TTC549 (cell line): ENCODE measurements at regions not wholly inside any gene's neighbourhood (a gene's known extent, or its start where the extent isn't known, plus 50 kb on each side); places are given as distances from the start of the nearest gene placed in this dataset.
"Not testable (repeated sequence)": the region's sequence is repeated elsewhere in the genome, so short reads cannot be mapped to it uniquely, and the experiment has no call there.

ENCODE experiments used
- FAIRE-seq: peaks from 2 replicates; lab custom pipeline; 2012; peaks lifted over from hg19 to GRCh38; lab: Jason Lieb, UNC

DNA sequence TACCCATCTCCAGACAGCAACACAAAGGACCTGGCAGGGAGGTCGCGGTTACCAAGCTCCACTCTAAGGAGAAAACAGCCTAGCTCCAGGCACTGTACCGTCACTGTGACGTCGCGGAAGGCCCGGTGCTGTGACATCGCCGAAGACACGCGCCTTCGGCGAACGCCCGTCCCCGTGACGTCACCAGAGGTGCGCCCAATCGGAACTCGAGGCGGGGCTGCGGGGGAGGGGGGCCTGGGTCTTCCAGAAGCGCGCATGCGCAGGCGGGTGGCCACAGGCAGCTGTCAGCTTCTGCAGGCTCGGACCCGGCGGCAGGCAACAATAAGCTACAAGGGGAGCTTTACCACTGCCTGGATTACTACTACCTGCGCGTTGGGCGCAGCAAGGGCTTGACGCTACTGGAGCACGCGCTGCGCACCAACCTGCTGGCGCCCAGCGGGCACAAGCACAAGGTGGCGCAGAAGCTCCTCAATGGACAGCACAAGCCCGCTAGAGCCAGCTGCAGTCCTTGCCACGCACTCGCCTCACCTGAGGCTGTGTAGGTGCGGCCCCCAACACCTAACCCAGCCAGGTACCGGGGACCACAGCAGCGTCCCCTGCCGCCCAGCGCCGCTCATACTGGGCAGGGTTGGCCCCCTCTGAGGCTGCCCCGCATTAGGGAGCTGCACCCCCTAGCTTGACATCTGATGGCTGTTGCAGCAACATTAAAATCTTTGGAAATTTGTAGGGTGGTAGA is 208.4 kb downstream of the TPST1 start:
- FAIRE-seq, result no peak

DNA sequence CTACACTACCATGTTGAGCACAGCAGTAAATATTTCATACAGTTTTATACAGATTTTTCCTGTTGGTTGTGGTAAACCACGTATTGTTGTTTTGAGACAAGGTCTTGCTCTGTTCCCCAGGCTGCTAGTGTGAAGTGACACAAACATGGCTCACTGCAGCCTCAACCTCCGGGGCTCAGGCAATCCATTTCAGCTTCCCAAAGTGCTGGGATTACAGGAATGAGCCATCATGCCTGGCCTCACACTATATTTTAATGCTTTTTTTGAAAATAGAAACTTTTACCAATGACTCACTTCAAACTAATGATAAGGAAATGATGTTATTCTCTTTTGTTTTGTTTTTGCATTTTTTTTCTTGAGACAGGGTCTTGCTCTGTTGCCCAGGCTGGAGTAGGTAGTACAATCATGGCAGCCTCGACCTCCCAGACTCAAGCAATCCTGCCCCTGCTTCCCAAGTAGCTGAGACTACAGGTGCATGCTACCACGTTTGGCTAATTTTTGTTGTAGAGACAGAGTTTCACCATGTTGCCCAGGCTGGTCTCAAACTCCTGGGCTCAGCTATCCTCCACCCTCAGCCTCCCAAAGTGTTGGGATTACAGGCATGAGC is 210.6 kb downstream of the TPST1 start:
- FAIRE-seq, result no peak

DNA sequence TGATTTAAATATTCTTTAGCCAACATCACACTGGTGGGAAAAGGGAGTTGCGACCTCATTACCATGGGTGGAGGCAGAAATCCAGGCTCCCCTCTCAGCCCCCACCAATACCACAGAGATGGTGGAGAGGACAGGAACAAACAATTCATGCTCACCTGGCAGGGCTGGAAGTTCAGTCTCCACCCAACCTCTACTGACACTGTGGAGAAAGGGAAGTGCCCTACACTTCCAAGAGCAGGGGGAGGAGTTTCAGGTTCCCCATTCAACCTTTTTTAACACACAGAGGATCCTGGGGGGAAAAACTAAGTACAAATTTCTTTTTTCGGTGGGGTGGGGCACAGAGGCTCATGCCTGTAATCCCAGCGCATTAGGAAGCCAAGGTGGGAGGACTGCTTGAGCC is 210.1 kb upstream of the KCTD7 start:
- FAIRE-seq, result no peak

DNA sequence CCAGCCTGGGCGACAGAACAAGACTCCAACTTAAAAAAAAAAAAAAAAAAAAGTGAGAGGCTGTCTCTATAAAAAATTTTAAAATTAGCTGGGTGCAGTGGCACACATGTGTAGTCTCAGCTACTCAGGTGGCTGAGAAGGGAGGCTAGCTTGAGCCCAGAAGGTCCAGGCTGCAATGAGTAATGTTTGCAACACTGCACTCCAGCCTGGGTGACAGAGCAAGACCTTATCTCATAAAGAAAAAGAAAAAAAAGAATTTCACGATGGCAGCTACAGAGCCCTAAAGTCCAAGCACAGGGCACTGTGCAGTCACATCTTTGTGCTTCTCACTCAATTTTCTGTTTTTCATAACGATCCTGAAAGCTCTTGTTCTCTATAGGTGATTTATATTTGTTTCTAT is 209.5 kb upstream of the KCTD7 start:
- FAIRE-seq, result no peak

DNA sequence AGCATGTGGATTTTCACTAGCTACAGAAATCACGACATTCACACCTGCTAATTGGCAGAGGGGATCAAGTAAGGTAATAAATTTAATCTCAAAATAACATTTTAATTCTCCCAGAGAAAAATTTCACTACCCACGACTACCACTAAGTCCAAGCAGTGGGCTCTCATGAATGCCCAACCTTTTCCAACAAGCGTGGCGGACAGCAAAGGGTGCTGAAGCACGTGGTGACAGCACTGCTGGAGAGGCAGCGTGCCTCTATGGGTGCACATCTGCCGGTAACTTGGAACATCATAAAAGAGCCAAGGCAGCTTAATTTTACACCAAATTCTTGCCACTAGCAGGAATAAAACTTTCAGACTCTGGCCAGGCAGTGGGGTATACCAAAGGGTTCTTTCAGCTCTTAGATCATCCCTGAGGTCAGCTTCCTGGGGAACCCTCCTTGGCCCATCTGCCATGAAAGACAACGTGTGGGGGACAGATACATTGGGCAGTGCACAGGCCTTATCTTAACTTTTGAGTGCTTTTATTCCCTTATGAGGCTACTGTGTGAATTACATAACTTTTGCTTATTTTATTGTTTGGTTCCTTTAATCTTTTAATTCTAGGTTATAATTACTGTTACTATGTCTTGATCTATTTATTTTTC is 206.7 kb upstream of the KCTD7 start:
- FAIRE-seq, result no peak

DNA sequence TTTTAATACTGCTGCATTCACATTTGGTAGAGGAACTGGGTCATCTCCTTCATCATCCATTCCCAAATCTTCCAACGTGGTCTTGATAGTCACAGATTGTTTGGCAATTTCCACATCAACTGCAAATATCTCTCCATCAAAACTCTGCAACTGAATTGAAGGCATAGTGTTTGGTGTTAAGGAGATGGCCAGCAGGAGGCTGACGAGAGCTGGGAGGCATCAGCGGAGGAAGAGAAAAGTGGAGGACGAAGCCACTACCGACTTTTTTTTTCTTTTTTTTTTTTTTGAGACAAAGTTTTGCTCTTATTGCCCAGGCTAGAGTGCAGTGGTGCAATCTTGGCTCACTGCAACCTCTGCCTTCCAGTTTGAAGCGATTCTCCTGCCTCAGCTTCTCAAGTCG is 205.0 kb upstream of the KCTD7 start:
- no peak for FAIRE-seq

DNA sequence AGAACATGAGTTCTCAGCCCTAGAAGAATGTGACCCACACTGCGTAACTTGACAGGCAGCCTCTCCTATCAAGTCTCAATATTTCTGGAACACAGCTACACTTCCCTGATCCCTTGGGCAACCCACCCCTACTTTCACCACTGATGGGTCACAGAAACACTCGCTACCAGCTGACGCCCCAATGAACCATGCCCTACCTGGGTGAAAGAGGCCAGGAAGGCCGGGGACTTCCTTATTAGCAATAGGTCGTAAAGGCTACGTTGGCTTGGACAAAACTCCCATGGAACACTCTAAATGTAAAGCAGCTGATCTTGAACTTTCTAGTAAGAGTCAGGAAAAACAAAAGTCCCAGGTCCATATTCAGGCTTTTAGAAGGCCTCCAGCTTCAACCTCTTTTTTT is 202.3 kb upstream of the KCTD7 start:
- no peak for FAIRE-seq

DNA sequence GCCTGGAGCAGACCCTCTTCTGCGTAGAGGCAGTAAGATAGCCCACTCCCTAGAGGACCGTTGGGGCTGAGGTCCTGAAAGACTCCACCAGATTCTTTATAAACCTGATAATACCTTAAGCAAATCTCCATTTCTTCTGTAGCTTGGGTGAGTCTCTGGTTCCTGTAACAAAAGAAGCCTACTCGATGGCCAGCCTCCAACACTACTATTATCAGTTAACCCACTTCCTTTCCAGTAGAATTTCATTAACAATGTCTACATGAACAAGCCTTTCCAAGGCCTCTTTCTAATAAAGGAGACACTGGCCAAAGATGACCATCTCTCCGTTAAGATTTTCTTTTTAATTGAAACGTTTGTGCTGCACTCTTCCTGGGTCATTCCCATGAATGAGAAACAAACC is 201.7 kb upstream of the KCTD7 start:
- no peak for FAIRE-seq

DNA sequence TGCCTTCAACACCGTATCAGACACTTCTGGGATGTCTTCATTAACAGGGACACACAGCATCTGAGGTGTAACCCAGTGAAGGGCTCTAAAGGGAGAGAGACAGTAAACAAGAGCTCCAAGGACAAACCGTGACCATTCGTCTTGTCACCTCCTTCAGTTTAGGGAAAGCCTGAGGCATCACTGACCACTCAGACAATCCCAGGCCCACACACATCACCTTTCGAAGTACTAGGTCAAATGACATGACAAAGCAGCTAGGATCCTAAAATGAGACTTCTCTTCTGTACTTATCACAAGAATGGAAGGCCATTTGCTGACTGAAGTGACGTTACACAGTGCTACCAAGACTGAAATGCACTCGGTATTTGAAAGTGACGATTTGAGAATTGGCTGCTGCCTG is 200.7 kb upstream of the KCTD7 start:
- no peak for FAIRE-seq

DNA sequence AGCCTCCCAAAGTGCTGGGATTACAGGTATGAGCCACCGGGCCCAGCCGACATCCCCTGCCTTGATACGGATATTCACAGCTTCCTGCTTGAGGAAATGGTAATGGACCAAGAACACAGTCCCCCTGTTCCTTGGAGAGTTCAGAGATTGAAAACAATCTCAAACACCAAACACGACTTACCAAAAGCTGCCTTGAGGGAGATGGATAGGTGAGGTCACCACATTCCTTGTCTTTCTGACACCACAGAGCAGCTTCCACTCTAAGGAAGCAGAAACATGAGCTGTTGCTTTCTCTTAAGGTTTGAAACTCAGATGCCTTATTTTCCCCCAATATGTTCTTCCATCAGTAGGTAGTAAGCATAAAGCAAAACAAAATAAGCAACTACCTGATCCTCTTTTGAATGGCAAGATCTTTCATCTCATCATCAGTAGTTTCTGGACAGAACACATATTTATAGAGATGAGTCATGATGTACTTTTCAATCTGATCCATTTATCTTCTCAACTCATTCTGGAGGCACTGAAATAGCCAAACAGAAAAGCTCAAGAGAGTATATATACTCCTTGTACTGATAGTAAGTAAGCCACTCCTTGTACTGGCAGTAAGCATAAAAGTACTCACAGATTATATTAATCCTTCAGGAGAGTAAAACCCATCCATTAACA is 199.1 kb upstream of the KCTD7 start:
- FAIRE-seq, result no peak

DNA sequence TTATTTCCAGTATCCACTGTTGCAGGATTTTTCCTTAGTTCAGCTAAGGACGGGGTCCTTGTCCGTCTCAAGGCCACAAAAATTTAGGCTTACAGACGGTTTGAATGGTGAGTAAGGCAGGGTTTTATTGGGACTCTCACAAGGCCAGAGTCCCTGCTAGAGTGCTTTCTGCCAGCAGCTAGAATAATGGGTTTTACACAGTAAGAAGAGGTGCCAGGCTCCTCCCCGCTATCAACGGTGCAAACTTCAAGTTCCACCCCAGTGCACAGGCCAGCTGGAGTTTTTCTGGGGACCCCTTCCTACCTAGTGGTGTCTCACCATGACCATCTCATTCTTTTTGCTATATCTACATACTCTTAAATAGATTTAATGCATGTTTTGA is 198.5 kb upstream of the KCTD7 start:
- FAIRE-seq, result no peak

DNA sequence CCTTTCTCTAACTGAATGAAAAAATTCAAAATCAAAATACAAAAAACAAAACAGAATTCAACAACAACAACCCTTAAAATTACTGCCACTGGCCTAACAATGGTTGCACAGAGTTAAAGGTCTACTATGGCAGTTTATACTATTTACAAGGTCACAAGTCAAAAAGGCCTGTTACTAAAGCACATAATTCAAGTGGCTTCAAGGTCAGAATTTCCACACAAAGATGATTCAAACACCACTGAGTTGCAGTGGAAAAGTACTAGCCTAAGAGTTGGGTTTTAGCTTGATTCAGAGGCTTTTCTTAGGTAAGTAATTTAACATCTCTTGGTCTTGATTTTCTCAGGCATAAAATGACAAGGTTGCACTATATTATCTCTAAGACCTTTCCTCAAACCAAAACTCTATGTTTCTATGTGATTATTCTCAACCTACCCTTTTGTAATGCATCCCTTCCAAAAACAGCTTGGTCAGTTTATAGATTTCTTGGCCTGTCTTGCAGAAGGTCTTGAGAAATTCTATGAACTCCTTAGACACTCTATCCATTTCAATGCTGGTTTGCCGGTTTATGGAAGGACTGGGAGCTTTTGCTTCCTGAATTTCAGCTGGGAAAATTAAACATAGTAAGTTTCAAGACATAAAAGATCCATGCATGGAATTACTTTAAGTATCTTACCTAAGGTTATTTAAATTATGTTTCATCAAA is 189.8 kb upstream of the KCTD7 start:
- not testable (repeated sequence) for FAIRE-seq

DNA sequence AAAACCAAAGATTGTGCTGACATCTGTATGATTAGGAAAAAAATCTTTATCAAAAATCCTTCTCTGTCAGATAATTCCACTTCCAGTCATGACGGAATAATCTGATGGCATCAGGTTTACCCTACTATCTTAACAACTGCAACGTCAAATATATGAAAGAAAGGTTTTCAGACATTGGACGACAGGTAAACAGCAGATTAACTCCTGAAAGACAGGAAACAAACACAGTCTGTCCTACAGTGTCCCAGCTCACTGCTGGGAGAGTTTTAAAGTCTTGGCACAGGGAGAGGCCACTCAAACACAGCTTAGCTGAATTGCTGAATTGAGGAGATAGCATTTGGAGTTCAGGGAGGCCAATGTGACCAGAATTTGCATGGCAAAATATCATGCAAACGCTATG is 186.3 kb upstream of the KCTD7 start:
- no peak for FAIRE-seq

DNA sequence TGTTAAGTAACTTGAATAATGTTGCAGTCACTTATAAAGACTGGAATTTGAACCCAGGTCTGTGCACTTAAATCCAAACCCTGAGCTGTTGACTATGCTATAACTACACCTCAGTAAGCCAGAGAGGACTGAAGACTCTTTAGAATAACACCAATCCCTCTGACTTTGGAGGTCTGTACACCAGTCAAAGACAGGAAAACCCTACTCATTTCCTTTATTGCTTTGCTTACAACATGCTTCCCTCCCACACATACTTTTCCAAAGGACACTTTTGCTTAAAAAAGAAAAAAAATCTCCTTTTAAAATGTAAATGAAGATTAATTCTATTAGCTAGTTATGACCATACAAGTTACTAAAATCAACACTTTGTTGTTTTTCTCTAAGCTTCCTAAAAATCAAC is 184.7 kb upstream of the KCTD7 start:
- no peak for FAIRE-seq

DNA sequence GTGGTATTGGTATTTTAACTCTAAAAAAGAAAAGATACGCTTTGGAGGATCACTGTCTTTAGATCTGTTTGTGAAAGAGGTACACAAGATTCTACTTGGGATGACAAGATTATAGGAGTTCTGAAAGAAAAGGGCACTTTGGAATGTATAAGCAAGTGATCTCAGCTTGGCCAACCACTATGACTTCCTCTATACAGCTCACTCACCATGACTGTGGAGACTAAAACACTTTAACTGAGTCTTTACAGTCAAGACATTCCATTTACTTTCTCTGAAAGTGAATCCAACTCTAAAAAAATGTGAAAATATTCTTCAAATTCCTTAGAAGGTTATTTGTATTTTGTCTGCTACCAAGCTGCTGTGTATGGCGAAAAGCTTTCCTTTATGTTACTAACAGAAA is 181.7 kb upstream of the KCTD7 start:
- FAIRE-seq, result not testable (repeated sequence)

DNA sequence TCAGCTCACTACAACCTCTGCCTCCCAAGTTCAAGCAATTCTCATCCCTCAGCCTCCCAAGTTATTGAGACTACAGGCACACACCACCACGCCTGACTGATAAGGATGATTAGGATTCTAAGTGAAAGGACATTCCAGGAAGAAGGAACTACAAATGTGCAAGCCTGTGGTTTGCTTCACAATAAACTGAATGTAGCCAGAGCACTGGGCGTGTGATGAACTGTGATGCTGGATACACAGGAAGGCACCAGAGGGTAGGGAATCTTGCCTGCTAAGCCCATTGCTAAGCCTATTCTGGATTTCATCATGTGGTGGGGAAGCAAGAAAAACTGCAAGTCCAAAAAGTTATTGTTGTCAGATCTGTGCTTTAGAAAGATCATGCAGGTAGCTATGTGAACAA is 177.9 kb upstream of the KCTD7 start:
- FAIRE-seq, result not testable (repeated sequence)

DNA sequence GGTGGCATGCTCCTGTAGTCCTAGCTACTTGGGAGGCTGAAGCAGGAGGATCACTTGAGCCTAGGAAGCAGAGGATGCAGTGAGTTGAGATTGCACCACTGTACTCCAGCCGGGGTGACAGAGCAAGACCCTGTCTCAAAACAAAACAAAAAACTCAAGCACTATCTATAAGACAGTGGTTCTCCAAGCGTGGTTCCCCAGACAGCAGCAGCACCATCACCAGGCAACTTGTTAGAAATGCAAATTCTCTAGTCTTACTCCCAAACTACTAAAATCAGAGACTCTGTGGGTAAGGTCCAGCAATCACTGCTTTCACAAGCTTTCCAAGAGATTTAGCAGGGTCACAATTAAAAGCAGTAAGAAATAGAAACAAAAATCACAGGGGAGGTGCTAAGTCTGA is 177.0 kb upstream of the KCTD7 start:
- not testable (repeated sequence) for FAIRE-seq

DNA sequence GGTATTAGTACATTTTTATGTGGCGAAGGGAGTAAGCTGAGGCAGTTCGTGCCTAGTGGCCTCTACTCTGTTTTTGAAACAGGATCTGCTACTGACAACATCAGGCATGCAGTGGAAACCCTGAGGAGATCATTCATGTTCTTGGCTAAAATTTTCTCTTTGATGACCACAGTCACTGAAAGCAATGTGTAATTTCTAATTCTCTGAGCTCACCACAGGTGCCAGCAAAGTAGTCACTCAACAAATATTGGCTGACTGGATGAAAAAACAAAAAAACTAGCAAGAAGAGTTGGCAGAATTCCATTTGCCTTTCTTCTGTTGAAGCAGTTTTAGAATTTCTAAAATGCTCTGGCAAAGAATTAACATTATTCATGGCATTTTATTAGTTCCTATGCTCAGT is 176.5 kb upstream of the KCTD7 start:
- FAIRE-seq, result no peak

DNA sequence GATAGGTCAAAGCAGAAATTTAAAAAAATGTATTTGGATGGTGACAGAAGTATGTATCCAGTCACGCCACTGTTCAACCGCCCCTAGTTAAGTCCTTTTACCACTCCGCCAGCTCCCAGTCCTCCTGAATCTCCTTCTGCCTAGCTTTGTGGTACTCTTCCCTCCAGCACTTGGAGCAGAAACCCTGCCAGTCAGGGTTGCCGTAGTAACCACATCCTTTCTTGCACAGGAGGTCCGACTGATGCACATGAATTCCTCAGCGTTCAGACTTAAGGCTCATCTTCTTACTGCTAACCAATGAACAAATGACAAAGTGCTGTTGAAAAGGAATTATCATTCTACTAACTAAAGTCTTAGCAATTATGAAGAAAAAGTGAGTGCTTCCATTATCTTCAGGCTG is 175.3 kb upstream of the KCTD7 start:
- no peak for FAIRE-seq

DNA sequence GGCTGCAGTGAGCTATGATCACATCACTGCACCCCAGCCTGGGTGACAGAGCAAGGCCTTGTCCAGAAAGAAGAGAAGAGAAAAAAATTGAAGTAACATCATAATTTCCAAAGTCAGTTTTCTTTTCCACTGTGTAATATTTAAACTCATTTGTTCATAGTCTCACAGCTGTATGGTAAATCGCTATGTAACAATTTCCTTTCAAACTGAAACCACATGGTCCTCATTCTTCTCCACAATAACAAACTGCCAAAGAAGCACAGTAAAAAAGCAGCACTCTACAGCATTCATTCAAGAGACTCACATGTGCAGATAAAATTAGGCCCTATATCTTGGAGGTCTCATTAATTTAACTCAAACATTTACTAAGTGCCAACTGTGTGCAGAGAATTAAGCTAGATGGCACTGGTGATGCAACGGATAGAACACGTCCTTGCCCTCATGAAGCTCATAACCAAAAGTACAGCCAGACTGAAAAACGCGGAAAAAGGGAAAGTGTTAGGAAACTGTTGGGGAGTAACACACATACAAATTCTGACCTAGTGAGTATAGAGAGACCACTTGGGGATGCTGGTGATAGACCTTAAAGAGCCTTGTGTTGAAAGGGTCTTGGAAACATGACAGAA is 174.0 kb upstream of the KCTD7 start:
- no peak for FAIRE-seq

DNA sequence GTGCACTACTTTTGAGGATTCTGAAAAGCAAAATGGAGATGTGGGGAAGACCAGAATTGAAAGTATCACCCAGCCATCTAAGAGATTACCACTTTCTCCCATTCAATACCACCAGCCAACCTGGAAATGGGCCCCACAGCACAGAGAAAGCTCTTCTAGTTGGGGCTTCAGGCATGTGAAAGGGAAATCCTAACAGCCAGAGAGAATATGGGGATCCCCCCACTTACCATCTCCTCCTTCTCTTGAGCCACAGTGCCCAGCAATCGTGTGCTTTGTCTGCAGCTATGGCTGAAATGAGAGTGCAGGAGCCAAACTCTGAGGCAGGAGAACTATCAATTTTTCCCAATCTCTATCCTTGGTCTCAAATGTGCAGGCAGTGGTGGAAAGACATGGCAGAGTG is 173.2 kb upstream of the KCTD7 start:
- not testable (repeated sequence) for FAIRE-seq

DNA sequence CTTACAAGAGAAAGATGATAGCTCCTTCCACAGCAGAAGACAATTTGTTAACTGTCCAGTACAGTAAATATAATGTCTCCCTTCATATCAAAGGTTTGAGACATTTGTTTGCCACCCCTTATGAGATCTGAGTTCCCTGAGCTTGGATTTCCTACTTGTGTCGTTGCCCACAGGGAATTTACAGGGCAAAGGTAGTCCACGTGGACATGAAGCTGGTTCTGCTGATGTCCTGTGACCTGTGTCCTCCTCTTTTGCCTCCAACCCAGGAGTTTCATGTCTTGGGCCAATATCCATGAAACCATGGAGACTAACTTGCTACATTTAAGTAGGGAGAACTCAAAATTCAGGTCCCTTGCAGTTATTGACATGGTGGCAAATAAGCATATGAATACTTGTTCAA is 172.2 kb upstream of the KCTD7 start:
- FAIRE-seq, result not testable (repeated sequence)
